DLD1 (cell line): ENCODE measurements at regions not wholly inside any gene's neighbourhood (a gene's known extent, or its start where the extent isn't known, plus 50 kb on each side); places are given as distances from the start of the nearest gene placed in this dataset.

Source experiments
- in situ Hi-C: cut with HindIII; loops from 2 replicates; pipeline ENCODE4 v1.10.0; 2017; ENCODE audit warnings: low sequenced_read_pairs

DNA sequence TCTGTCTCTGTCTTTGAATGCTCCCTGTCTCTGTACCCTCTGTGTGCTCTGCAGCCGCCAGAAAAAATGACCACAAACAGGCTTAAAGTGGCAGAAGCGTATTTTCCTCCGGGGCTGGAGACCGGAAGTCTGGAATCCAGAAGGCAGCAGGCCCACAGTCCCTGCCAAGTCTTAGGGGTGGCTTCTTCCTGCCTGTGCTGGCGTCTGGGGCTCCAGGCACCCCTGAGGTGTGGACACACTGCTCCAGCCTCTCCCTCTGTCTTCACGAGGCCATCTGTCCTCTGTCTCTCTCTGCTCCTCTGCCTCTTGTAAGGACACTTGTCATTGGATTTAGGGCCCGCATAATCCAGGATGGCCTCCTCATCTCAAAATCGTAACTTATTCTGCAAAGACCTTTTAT lies 298.4 kb upstream of the IRX4 start:
- in situ Hi-C loops = no loop called here

DNA sequence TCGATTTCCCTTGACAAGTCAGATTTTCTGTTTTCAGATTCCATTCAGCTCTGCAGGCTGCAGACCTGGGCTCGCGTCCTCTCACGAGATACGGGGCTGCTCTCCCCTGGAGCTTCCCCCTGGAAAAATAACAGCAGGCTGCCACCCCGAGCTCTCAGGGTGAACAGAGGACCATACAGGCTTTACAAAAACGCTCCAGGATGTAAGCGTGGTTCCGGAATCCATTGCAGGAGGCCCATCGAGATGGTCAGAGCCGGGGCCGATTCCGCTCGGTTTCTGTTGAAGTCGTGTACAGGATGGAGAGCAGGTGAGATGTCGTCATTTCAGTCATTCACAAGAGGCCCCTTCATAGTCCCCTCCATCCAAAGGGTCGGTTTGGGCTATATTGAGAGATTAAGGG lies 297.7 kb upstream of the IRX4 start:
- in situ Hi-C loops = no loop called here

DNA sequence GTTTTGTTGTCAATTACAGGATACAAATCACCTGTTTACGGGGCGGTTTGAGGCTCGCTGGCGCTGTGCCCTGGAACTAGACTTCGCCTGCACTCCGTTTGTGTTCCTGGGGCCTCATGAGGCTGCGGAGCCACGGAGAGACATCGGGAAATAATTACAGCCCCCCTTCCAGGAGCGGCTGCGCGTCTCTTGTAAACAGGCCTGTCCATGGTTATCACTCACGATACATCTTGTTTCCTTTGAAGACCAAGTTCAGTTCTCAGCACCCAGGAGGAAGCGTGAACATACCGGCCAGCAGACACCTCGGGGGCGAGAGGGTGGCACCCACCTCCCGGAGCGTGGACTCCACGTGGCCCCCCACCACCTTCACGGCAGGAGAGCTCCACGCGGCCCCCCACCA lies 297.1 kb upstream of the IRX4 start:
- in situ Hi-C loops = no loop called here

DNA sequence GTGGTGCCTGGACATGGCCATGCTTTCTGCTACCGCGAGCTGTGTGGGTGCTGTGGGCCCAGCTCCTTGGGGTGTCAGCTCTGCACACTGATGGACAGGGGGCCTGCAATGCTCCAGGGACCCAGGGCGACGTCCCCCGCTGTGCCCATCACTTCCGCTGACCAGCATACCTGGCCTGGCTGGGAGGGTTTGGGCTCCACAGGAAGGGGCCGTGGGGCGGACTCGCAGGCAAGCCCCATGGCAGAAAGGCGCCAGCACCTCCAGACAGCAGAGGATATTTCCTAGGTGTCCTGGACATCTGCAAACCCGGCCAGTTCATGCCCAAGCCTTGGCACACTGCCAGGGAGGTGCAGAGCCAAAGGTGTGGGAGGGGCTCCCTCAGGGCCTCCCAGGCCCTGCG lies 295.8 kb upstream of the IRX4 start:
- in situ Hi-C loops = no loop called here

DNA sequence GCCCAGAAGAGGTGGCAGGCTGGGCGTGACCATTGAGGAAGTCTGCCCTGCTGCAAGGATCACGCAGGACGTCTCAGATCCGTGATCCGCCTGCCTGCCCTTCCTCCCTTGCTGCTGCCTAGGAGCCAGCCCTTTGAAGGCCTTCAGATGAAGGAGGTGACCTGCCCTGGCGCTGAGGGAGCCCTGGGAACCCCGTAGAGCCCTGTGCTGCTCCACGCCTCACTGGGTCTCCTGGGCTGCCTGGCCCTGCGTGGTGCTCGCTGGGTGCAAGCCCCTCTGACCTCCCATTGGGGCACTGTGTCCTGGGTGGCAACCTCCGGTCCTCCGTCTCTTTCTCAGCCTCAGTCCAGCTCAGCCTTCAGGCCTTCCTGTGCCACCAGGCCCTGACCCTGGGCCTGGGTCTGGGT lies 295.3 kb upstream of the IRX4 start:
- in situ Hi-C loops = no loop called here

DNA sequence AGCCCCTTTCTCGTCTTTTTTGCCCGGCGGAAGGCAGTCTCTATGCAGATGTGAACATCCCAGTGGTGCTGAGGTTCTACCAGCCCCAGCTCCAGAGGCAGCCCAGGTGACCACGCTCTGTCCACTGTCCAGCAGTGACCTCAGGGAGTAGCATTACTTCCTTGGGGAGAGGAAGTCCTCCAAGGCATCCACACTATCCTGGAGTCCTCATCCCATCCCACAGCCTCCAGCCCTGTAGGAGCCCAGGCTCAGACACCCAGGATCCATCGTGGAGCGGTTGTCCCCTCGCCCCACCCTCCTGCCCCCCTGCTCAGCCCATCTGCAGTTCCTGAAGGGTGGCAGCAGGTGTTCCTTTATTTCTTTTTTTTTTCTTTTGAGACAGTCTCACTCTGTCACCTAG lies 294.5 kb upstream of the IRX4 start:
- in situ Hi-C loops = no loop called here

DNA sequence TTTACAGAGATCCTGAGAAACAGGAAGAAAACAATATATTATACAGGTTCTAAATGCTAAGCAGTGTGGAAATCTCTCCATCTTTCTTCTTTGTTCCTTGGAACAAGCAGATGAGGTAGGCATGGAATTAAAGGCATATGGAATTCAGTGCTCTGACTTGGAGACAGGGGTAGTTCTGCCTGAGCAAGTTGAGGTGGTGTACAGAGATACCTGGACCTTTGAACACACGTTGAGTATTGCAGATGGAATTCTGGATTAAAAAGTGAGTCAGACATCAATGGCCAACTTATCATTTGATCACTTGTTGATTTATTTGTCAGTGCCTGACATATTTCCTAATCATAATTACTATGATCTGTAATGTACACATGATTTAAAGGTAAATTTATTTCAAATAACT lies 293.9 kb upstream of the IRX4 start:
- in situ Hi-C loops = no loop called here

DNA sequence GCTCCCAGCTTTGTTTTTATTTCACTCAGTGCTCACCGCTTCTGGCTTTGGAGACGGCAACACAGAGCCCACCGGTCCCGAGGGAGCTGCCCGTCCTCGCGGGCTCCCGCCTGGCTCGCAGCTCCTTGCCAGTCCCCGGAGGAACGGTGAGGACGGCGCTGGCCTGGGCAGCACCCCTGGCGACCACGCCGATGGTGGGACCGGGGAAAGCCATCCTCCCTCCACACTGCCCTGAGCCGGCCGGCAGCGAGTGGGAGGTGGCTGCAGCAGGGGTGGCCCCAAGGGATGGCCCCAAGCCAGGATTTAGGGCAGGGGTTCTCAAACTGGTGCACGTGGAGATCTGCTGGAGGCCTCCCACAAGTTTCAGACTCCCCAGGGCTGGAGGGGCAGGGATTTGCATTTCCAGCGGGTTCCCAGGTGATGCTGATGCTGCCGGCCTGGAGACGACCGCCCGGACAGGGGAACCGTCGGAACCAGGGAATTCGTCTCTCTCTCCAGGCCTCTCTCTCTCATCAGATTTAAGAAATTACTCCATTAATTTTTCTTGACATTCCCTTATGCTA lies 293.2 kb upstream of the IRX4 start:
- in situ Hi-C loops = no loop called here

DNA sequence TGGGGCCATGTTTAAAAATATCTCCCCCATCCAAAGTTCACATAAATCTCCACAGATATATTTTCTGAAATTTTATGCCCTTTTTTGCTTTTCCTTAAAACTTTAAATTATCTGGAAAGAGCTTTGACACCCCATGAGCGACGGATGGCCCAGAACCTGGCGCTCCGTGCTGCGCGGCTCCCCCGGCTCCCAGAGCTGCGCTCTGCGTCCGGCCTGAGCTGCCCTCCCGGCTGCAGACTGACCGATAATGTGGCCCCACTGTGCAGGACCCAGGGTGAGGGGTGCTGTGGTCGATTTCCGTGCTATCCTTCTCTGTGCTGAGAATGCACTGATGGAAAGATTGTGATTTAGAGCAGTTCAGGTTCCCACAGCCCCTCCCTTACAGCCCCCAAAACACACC lies 292.3 kb upstream of the IRX4 start:
- in situ Hi-C loops = no loop called here

DNA sequence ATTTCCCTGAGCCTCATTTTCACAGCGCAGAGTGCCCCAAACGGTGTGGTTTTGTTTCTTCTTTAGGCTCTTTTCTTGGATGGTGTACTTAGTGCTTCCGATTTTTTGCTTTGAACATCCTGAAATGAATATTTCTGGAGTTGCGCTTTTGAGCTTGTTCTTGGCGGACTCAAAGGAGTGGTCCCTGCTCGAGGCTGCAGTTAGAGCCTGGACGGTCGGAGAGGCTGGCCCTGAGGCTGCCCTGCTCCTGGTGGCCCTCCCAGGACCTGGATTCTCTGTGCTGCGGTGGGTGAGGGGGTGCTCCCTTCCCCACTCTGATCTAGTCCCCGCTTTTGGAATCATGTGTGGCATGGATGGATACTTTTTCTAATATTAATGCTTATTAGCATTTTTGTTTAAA lies 291.8 kb upstream of the IRX4 start:
- in situ Hi-C loops = no loop called here

DNA sequence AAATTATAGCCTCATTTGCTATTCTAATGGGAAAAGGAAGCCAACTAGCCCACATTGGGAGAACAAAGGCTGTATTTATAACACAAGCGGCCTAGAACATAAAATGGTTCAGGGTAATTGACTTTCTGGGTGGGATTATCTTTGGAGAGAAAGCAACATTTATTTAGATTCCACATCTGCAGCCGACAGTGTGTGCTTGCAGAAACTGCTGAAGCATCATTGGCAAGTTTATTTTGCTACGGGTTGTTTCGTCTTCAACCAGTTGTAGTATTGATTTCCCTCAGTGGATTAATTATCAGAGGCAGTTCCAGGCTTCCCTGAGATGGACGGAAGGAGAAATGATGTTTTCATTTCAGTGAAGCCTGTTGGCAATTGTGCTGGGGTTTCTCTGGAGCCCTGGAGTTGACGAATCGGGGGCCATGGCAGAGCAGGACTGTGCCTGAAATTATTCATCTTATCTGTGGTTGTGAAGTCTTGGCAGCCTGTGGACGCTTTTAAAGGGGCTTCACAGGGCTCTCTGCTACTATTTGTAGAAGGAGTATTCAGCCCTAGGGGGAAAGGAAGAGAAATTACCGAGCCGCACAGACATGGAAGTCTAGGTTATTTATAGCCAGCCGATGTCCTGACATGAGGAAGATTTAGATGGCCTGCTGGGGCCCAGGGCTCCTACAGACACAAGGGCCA lies 290.6 kb upstream of the IRX4 start:
- in situ Hi-C loops = no loop called here

DNA sequence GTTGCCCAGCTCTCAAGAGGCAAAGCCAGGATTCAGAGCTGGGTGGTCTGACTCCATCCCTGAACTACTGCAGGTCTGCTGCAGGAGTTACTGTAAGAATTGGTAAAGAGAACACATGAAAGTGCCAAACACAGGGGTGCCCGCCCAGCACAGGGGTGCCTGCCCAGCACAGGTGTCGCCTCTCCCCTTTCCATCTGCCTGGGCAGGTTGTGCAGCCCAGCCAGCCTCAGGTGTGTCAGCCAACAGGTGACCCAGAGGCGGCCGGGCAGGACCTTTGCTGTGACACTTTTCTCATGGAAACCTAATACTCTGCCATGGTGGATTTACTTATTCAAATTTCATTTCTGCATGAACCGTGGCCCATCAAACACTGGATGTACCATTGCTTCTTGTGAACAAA lies 289.7 kb upstream of the IRX4 start:
- in situ Hi-C loops = no loop called here

DNA sequence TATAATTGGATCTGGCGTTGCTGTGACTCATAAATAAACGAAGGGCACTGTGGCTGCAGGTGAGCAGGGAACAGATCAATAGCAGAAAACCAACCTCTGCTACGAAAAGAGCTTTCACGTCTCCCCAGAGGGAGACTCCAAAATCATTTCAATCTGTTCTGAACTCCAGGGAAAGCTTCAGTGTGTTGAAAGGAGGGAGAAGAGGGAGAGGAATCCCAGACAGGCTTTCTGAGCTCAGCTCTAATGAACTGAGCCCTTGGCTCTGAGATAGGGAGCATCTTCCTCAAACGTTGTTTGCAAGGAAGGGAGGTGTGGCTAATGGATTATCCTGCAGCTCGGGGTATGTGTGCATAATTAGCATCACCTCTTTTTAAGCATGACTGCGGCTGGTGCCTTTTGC lies 288.0 kb upstream of the IRX4 start:
- in situ Hi-C loops = no loop called here

DNA sequence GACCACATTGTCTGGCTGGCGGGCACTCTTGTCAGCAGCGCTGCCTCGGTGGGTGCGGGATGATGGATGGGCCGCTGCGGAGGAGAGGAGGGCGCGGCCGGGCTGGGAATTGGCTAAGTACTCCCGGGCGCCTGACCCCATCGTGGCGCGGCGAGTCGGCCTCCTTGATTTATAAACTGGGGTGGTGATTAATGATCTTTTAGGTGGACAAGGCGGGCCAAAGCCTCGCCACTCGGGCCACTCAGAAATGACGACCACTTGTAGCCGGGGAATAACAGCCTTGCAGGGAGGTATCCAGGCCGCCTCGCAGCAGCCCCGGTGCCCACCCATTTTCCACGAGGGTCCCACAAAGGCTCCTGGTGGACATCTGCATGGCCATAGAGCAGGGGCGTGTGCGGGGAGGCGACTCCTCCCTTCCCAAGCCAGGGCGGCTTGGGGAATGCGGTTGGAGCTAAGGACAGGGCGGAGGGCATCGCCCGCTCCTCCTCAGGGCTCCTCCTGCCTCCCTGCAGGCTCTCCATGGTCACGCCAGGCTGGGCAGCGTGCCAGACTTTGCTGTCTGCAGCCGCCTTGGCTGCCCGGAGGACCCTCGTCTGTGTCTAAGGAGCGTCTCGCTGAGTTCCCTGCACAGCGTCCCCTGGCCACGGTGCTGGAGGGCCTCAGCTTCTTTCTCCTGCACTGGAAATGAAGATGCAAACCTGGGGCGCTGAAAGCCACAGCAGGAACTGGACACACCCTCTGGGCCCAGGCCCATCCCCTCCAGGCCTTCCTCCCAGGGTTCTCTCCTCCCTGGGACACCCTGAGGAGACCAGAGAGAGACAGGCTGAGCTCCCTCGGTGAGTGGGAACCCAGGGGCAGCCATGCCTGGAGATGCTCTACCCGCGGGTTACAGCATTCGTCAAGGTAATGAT lies 287.4 kb upstream of the IRX4 start:
- in situ Hi-C loops = no loop called here

DNA sequence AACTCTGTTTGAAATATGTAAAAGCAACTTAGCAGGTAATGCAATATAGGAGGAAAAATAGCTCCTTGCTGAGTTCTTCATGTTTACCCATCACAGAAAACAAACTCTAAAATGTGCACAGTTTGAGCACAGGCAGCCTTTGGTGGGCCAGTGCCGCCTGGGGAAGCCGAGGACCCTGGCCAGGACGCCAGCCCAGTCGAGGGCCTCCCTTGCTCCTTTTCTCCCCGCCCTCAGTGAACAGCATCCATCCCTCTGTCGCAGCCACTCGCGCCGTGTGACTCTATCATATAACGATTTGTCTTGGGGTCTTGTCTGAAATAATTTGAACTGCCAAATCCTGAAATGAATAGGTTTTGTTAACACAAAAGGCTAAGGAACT lies 286.7 kb upstream of the IRX4 start:
- in situ Hi-C loops = no loop called here

DNA sequence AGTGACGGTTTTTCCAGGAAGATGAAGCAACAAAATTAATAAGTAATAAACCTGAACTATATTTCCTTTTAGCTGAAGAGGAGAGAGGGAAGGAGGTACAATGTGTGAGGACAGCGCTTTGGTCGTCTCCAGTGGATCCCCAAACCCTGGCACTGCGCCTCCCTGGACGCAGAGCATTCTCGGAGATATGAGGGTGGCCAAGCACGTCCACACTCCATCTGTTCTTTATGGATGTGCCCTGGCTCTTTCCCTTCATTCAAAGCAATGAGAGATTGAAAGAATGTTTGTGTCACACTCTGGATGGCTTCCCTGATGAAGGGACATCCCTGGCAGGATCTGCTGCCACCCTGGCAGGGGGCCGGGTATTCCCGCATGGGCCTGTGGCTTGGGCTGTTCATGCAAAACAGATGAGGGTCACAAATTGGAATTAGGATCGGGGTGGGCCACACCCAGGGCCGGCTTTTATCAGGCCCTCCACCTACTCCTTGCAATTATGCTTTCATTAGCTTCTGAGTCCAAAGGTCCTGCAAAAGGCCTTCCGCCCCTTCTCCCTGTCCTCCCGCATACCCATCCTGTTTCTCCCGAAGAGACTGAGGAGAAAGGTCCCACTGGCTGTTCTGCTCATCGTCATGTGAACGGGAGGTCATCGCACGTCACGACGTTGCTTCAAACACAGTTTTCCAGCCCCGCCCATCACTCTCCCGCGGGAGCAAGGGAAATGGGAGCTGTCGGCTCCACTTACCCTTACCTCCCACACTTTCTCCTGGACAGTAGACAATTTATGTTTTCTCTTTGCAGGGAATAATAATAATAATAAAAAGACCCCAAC lies 286.1 kb upstream of the IRX4 start:
- in situ Hi-C loops = no loop called here

DNA sequence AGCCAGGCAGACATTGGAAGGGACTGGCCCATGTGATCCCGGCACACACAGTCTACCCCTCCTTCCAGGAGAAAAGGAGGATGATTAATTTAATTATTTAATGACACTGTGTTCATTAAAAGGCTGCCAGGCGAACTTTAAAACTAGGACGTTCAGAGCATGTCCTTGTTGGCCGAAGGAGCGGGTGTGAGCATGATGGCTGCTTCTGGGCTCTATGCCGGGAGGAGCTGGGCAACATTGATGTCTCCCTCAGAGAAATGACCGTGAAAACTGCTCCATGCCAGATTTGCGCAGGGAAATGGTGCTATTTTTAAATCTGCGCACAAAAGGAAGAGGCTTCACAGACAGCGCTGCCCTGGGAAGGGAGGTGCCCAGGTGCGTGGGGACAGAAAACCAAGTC lies 284.9 kb upstream of the IRX4 start:
- in situ Hi-C loops = no loop called here

DNA sequence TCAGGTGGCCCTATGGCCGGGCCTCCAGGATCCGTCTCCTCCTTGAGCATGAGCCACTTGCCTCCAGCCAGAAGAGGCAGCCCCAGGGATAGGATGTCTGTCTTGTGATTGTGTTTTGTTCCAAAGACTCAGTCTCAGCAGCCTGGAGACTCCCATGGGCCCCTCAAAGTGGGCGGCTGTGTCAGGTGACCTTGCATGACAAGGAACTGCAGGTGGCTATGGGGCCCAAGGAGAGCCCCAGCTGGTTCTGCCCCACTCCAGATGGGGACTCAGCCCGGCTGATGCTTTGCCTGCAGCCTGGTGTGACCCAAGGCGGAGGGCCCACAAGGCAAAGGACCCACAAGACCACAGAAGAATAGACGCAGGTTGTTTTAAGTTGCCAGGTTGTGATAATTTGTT lies 284.3 kb upstream of the IRX4 start:
- in situ Hi-C loops = no loop called here

DNA sequence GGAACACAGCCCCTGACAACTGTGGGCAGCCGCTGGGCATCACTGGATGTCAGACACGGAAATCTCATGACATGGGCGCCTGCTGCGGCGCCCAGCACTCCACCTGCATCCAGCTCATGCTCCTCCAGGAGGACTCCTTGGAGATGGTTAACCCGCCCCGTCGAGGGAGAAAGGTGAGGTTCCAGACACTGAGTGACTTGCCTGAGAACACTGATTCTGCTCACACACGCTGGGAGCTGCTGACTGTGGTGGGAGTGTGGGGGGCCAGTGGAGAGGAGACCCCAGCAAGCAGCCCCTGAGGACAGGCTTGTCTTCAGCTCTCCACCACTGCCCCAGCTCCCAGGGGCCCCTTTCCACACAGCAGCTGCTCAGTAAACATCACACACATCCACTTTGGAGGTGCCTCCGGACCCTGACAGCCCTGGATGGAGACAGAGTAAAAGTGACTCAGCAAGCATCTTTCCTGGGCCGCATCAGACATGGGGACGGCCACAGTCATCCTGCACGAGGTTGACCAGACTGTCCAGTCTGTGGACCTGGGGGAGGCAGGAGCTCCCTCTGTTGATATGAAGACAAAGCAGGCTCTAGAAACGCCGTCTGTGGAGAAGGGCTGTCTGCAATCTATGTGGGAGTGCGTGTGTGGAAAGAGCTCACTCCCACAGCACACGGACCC lies 283.7 kb upstream of the IRX4 start:
- in situ Hi-C loops = no loop called here

DNA sequence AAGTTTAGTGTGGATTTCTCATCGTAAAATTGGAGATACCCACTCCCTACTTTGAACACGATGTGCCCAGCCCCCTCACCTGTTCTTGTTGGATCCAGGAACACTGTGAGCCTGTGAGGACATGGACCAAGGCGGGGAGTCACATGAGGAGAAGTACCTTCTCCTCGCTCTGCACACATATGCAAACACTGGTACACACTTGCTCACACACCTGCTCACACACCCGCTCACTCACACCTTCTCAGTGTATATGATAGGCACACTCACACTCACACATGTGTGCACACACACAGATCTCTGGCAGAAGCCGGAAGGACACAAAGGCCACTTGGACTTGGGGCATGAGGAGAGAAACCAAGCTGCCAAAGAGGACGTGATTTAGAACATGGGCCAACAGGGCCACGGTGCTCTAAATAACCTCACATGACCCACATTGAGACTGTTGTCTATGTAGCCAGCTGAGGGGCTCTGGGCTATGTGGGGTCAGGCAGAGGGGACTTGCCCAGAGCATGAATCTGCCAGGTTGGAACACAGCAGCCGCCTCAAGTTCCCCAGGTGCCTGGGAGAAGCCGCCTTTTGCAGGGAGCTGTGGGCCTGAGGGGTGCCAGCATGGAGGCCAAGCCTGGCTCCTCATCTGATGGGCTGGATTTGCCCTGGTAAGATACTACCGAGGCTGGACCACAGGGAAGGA lies 283.0 kb upstream of the IRX4 start:
- in situ Hi-C loops = no loop called here
